ENCODE measurements at regions not wholly inside any gene's neighbourhood (a gene's known extent, or its start where the extent isn't known, plus 50 kb on each side); places are given as distances from the start of the nearest gene placed in this dataset.

GRCh38 chr2:64867253-64867996 is 121.8 kb upstream of the SLC1A4 start:
- TF ChIP-seq RARB (CRISPR knock-in tag; IDR thresholded peaks at IDR 0.05), result no peak
- TF ChIP-seq TCF4 (CRISPR knock-in tag; IDR thresholded peaks at IDR 0.05; ENCODE audit: borderline replicate concordance), result no peak
- TF ChIP-seq SNAI2 (CRISPR knock-in tag; IDR thresholded peaks at IDR 0.05), result no peak
- no peak for ATAC-seq

- no peak for TF ChIP-seq CREB5 (CRISPR knock-in tag; IDR thresholded peaks at IDR 0.05; ENCODE audit: low read depth)
- no peak for TF ChIP-seq SNAI2 (CRISPR knock-in tag; IDR thresholded peaks at IDR 0.05)
- no peak for TF ChIP-seq OSR1 (CRISPR knock-in tag; IDR thresholded peaks at IDR 0.05)
- no peak for TF ChIP-seq POU6F1 (CRISPR knock-in tag; IDR thresholded peaks at IDR 0.05; ENCODE audit: borderline replicate concordance, low read depth)
- TF ChIP-seq ARNTL (CRISPR knock-in tag; IDR thresholded peaks at IDR 0.05; ENCODE audit: borderline replicate concordance, low read depth), result no peak
- no peak for TF ChIP-seq GLIS3 (CRISPR knock-in tag; IDR thresholded peaks at IDR 0.05)
- TF ChIP-seq CSDC2 (CRISPR knock-in tag; IDR thresholded peaks at IDR 0.05), result no peak
- no peak for TF ChIP-seq ZNF565 (CRISPR knock-in tag; conservative IDR thresholded peaks at IDR 0.05; ENCODE audit: low read depth)
- no peak for TF ChIP-seq TSHZ2 (CRISPR knock-in tag; IDR thresholded peaks at IDR 0.05)
- TF ChIP-seq ZFP3 (CRISPR knock-in tag; IDR thresholded peaks at IDR 0.05), result no peak
- TF ChIP-seq BACH2 (CRISPR knock-in tag; IDR thresholded peaks at IDR 0.05; ENCODE audit: borderline replicate concordance), result no peak
- TF ChIP-seq PATZ1 (CRISPR knock-in tag; IDR thresholded peaks at IDR 0.05; ENCODE audit: borderline replicate concordance), result no peak
- TF ChIP-seq ZNF70 (CRISPR knock-in tag; IDR thresholded peaks at IDR 0.05), result no peak
- no peak for TF ChIP-seq PPARA (CRISPR knock-in tag; IDR thresholded peaks at IDR 0.05; ENCODE audit: borderline replicate concordance)
- no peak for TF ChIP-seq ZNF8 (CRISPR knock-in tag; IDR thresholded peaks at IDR 0.05)
- TF ChIP-seq TCF4 (CRISPR knock-in tag; IDR thresholded peaks at IDR 0.05; ENCODE audit: borderline replicate concordance), result no peak
- TF ChIP-seq CSRNP3 (CRISPR knock-in tag; IDR thresholded peaks at IDR 0.05), result no peak
- no peak for TF ChIP-seq RARB (CRISPR knock-in tag; IDR thresholded peaks at IDR 0.05)
- no peak for TF ChIP-seq ESRRG (CRISPR knock-in tag; IDR thresholded peaks at IDR 0.05)
- no peak for TF ChIP-seq ZFP30 (CRISPR knock-in tag; IDR thresholded peaks at IDR 0.05)
- ATAC-seq, result no peak
These were observed 120.1 kb upstream of the SLC1A4 start for GRCh38 chr2:64869126-64869525.

- TF ChIP-seq GLIS3 (CRISPR knock-in tag; IDR thresholded peaks at IDR 0.05) (no peak), TSHZ2 (CRISPR knock-in tag; IDR thresholded peaks at IDR 0.05) (no peak), POU6F1 (CRISPR knock-in tag; IDR thresholded peaks at IDR 0.05; ENCODE audit: borderline replicate concordance, low read depth) (no peak), CSDC2 (CRISPR knock-in tag; IDR thresholded peaks at IDR 0.05) (no peak), ARNTL (CRISPR knock-in tag; IDR thresholded peaks at IDR 0.05; ENCODE audit: borderline replicate concordance, low read depth) (no peak), ZNF8 (CRISPR knock-in tag; IDR thresholded peaks at IDR 0.05) (no peak)
- peak; percentile 93 for ATAC-seq
These were observed 115.7 kb upstream of the SLC1A4 start for GRCh38 chr2:64873472-64873924.

Data from SK-N-SH treated with all-trans-retinoic acid at 6 μM for 48 hours (cell line).